AG04449 (cell line): ENCODE measurements at regions not wholly inside any gene's neighbourhood (a gene's known extent, or its start where the extent isn't known, plus 50 kb on each side); places are given as distances from the start of the nearest gene placed in this dataset.

Experiments used
- CTCF ChIA-PET: fragments of 350-600 bp; formaldehyde crosslinking; extraction: SDS; loops from one replicate; lab custom pipeline; 2021; ENCODE audit warnings: antibody characterized with exemption; lab: Yijun Ruan, JAX
- POLR2A ChIA-PET: fragments of 400-600, 350-600 bp; formaldehyde crosslinking; extraction: SDS; loops from one replicate; lab custom pipeline; 2020; ENCODE audit warnings: antibody characterized with exemption, inconsistent platforms; lab: Yijun Ruan, JAX
- DNase-seq: peaks from one replicate; pipeline ENCODE4 v3.0.0-alpha.2; 2010; ENCODE audit warnings: low read depth, low spot score
- H3K4me3 ChIP-seq: 2 replicates; pipeline ENCODE4 v1.5.1; 2011; ENCODE audit warnings: low read depth, mild to moderate bottlenecking, control low read depth, low read length
- TF ChIP-seq, protein P1 (sequence below): IDR thresholded peaks from one replicate; pipeline ENCODE4 v1.5.1; 2011; ENCODE audit warnings: mild to moderate bottlenecking, moderate library complexity, low read length, control low read depth, inconsistent platforms; ENCODE audit not compliant: insufficient read depth; ENCODE audit errors: missing control alignments

DNA sequence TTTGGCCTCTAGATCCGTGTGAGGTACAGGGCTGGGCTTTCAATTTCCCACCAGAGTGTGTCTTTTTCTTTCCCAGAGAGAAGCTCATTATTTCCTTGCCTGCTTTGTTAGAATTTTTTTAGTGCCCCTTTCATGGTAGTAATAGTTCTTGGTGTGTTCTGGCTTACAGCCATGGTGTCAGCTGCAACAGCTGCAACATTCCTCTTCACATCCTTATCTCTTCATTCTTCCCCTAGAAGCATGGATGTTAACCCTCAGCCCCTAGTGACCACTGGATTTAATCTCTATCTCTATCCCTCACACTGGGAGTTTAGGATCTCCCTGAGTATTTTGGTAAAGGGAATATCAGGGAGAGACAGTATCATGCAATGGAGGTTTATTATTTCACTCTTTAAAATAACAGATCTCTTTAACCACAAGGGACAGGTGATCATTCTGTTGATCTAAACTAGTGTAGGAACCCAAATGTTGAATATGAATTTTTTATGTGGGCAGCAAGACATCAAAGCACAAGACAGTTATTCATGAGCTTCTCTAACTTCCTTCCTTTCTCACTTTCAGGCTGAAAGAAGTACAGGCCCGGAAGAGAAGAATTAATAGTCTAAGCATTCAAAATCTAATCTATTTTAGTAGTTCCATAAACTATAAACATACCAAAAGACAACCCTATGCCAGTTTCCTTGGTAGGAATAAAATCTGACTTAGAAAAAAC, 160.2 kb downstream of the FAM170A start:
- POLR2A ChIA-PET: no interaction called here
- H3K4me3 ChIP-seq: no peak overlapping the region
- CTCF ChIA-PET: no interaction called here
- no peak for DNase-seq
- TF ChIP-seq, protein P1, sequence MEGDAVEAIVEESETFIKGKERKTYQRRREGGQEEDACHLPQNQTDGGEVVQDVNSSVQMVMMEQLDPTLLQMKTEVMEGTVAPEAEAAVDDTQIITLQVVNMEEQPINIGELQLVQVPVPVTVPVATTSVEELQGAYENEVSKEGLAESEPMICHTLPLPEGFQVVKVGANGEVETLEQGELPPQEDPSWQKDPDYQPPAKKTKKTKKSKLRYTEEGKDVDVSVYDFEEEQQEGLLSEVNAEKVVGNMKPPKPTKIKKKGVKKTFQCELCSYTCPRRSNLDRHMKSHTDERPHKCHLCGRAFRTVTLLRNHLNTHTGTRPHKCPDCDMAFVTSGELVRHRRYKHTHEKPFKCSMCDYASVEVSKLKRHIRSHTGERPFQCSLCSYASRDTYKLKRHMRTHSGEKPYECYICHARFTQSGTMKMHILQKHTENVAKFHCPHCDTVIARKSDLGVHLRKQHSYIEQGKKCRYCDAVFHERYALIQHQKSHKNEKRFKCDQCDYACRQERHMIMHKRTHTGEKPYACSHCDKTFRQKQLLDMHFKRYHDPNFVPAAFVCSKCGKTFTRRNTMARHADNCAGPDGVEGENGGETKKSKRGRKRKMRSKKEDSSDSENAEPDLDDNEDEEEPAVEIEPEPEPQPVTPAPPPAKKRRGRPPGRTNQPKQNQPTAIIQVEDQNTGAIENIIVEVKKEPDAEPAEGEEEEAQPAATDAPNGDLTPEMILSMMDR: no peak

DNA sequence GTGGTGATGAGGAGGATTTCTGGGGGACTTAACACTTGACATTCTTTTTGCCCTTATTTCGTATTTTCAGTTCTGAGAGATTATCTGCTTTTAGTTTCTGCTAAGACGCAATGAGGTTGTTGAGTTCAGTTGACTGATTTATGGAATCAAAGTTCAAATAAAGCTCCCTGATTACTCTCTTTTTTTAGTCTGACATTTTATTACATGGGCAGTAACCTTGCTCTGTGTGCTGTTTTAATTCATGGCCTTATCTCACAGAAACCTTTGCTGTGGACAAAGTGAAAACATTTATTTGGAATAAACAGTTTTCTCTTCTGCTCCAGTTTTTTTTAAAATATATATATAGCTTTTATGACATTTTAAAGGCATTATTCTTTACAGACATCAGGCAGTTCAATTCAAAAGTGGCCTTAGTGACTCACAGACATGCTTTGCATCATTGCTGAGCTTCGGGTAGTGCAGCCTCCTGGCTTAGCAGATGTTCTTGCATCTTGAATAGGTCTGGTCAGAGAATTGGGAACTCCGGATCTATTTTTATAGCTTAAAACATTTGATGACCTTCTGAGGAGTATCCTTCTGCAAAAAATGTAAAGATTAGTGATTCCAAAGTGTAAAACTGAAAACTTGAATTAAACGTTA, 162.9 kb downstream of the FAM170A start:
- no peak overlapping the region for H3K4me3 ChIP-seq
- no peak for DNase-seq
- TF ChIP-seq, protein P1: no peak
- ChIA-PET CTCF (no interaction called here), POLR2A (no interaction called here)

DNA sequence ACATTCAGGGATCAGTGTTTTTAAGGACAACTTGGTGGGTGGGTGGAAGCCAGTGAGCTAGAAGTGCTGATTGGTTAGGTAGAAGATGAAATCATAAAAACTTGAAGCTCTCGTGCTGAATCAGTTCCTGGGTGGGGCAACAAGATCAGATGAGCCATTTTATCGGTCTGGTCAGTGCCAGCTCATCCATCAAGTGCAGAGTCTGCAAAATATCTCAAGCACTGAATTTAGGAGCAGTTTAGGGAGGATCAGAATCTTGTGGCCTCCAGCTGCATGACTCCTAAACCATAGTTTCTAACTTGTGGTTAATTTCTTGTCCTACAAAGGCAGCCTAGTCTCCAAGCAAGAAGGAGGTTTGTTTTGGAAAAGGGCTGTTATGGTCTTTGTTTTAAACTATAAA, 166.4 kb downstream of the FAM170A start:
- TF ChIP-seq, protein P1: no peak
- no peak for DNase-seq
- ChIA-PET POLR2A (no interaction called here), CTCF (no interaction called here)
- no peak overlapping the region for H3K4me3 ChIP-seq

DNA sequence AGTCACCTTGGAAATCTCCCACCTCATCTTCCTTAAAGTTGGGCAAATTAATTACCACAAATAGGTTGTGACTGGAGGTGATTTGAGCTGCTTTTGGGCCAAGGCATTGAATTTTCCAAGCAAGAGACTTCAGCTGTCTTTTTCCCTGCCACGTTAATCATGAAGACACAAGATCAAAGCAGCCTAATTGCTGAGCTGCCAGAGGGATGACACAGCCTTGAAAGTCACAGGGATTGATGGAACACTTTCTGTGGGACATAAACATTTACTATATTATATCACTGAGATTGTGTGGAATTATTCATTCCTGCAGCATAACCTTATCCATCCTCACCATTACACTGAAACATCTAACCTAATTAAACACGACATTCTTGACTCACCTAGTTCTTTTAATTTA, 172.2 kb downstream of the FAM170A start:
- no peak for DNase-seq
- POLR2A ChIA-PET: no interaction called here
- TF ChIP-seq, protein P1: no peak
- CTCF ChIA-PET: no interaction called here
- H3K4me3 ChIP-seq: no peak overlapping the region

DNA sequence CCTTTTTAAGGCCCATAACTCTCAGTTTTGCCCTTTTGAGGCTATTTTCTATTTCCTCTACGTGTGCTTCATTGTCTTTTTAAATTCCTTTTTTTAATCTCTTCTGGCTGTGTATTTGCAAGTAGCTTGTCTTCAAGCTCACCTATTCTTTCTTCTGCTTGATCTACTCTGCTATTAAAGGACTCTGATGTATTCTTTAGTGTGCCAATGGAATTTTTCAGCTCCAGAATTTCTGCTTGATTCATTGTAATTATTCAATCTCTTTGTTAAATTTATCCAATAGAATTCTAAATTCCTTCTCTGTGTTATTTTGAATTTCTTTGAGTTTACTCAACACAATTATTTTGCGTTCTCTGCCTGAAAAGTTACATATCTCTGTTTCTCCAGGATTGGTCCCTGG, 178.7 kb downstream of the FAM170A start:
- TF ChIP-seq, protein P1: no peak
- no peak overlapping the region for H3K4me3 ChIP-seq
- CTCF ChIA-PET: no interaction called here
- POLR2A ChIA-PET: no interaction called here
- DNase-seq: no peak

DNA sequence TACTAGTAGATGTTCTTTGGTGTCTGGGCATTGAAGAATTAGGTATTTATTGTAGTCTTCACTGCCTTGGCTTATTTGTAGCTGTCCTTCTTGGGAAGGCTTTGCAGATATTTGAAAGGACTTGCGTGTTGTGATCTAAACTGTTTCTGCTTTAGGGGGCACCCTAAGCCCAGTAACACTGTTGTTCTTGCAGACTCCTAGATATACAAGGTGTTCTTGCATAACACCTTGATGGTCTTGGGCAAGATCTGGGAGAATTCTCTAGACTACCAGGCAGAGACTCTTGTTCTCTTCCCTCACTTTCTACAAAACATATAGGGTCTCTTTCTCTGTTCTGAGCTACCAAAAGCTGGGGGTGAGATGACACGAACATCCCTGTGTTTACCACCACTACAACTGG, 179.1 kb downstream of the FAM170A start:
- POLR2A ChIA-PET: no interaction called here
- TF ChIP-seq, protein P1: no peak
- no peak overlapping the region for H3K4me3 ChIP-seq
- CTCF ChIA-PET: no interaction called here
- no peak for DNase-seq
